HepG2 (cell line): ENCODE measurements at regions not wholly inside any gene's neighbourhood (a gene's known extent, or its start where the extent isn't known, plus 50 kb on each side); places are given as distances from the start of the nearest gene placed in this dataset.

Experiments used
- ATAC-seq: fragments of 200-7000 bp; cut with Tn5 transposase; 3 replicates; pipeline ENCODE4 v1.9.1; 2020; ENCODE audit warnings: mild to moderate bottlenecking, moderate library complexity
- BruUV-seq: library from RNA; stranded (reverse); fragments of 400-500 nt; replicated peaks from 2 replicates; lab custom pipeline; 2021; lab: Mats Ljungman, UMichigan
- CTCF ChIA-PET: fragments of 300-600 bp; formaldehyde crosslinking; extraction: SDS; loops from one replicate; lab custom pipeline; 2021; ENCODE audit warnings: low total read pairs, inconsistent platforms, low intra/inter-chr PET ratio; lab: Yijun Ruan, JAX
- POLR2A ChIA-PET: fragments of 350-600 bp; sonication (Branson Sonifier 250); formaldehyde crosslinking; loops from one replicate; lab custom pipeline; 2020; ENCODE audit warnings: antibody characterized with exemption, inconsistent platforms; lab: Yijun Ruan, JAX
- DNase-seq: peaks from one replicate; pipeline ENCODE4 v3.0.0-alpha.2; 2015; ENCODE audit warnings: low spot score
- FAIRE-seq: peaks from 3 replicates; lab custom pipeline; 2011; peaks lifted over from hg19 to GRCh38; lab: Jason Lieb, UNC
- H2AFZ ChIP-seq: one replicate; pipeline ENCODE4 v1.6.1; 2011; ENCODE audit warnings: low read length, inconsistent platforms
- H3K27ac ChIP-seq: fragments of 300-600 bp; 3 replicates; pipeline ENCODE4 v1.8.0; 2011; ENCODE audit warnings: mixed run types, mild to moderate bottlenecking, mixed read lengths, low read length, inconsistent platforms; ENCODE audit not compliant: insufficient read depth; ENCODE audit errors: extremely low read length
- H3K27me3 ChIP-seq, 2 experiments: fragments of 200-600 bp in 1 of 2; 2 replicates in 1 of 2; 3 replicates in 1 of 2; pipeline versions ENCODE4 v1.6.0 to v1.8.0; 2011; ENCODE audit warnings: low read length in 2 of 2, mild to moderate bottlenecking in 2 of 2, moderate library complexity in 2 of 2, inconsistent platforms in 1 of 2; ENCODE audit not compliant: insufficient read depth in 2 of 2, control insufficient read depth in 1 of 2
- H3K36me3 ChIP-seq, 2 experiments: fragments of 200-600 bp in 1 of 2; replicated peaks in 1 of 2; 2 replicates in 1 of 2; 3 replicates in 1 of 2; pipeline versions ENCODE4 v1.5.1 to v1.8.0; 2011; ENCODE audit warnings: low read length in 2 of 2, inconsistent platforms in 1 of 2; ENCODE audit not compliant: insufficient read depth in 2 of 2, control insufficient read depth in 1 of 2
- H3K4me1 ChIP-seq: 2 replicates; pipeline ENCODE4 v1.5.1; 2012; ENCODE audit warnings: low read length, inconsistent platforms; ENCODE audit not compliant: insufficient read depth
- H3K4me2 ChIP-seq: 2 replicates; pipeline ENCODE4 v1.6.0; 2011; ENCODE audit warnings: low read depth, low read length, inconsistent platforms
- H3K4me3 ChIP-seq, 3 experiments: fragments of 200-600 bp in 1 of 3; sonication (generic), shearing (Covaris generic) in 1 of 3; replicated peaks in 1 of 3; 2 replicates each; pipeline ENCODE4 v1.5.1; 2011 to 2016; ENCODE audit warnings: low read length in 3 of 3, inconsistent platforms in 2 of 3, low read depth in 2 of 3, mild to moderate bottlenecking in 2 of 3, control low read depth in 1 of 3, mixed read lengths in 1 of 3; ENCODE audit not compliant: insufficient read depth in 1 of 3
- H3K79me2 ChIP-seq: one replicate; pipeline ENCODE4 v1.6.1; 2011; ENCODE audit warnings: low read length, inconsistent platforms; ENCODE audit not compliant: insufficient read depth
- H3K9ac ChIP-seq: 2 replicates; pipeline ENCODE4 v1.6.0; 2011; ENCODE audit warnings: mild to moderate bottlenecking, low read depth, low read length, inconsistent platforms; ENCODE audit not compliant: insufficient read depth
- H3K9me3 ChIP-seq: 2 replicates; pipeline ENCODE4 v1.5.1; 2012; ENCODE audit warnings: mild to moderate bottlenecking, low read length
- H4K20me1 ChIP-seq: 2 replicates; pipeline ENCODE4 v1.6.0; 2011; ENCODE audit warnings: inconsistent platforms, mild to moderate bottlenecking, low read length, moderate library complexity; ENCODE audit not compliant: insufficient read depth
- MTA3 ChIP-seq: sonication (generic); formaldehyde crosslinking; IDR thresholded peaks from 2 replicates; pipeline ENCODE4 v1.4.0; 2020; ENCODE audit warnings: missing genetic modification reagents
- REL ChIP-seq: sonication (generic); formaldehyde crosslinking; conservative IDR thresholded peaks from 2 replicates; pipeline ENCODE4 v1.8.0; 2022; ENCODE audit warnings: mild to moderate bottlenecking, missing genetic modification reagents, moderate library complexity
- WGBS: methylation state at CpG from one replicate; pipeline ENCODE4 v1.1.6; 2017; ENCODE audit warnings: low lambda C conversion rate; 5-methylcytosine and 5-hydroxymethylcytosine counted together
- in situ Hi-C: cut with HindIII; loops from 2 replicates; pipeline ENCODE4 v1.10.0; 2017; ENCODE audit warnings: low pct_unique_long_range_greater_than_20kb; ENCODE audit not compliant: extremely low pct_ligation_motif_present
- intact Hi-C: fragments of 100-400 bp; cut with micrococcal nuclease; formaldehyde crosslinking; loops from one replicate; pipeline ENCODE4 v1.10.0; 2022; ENCODE audit not compliant: unreplicated experiment
- TF ChIP-seq, protein P1 (sequence below): sonication (generic); formaldehyde crosslinking; IDR thresholded peaks from 2 replicates; pipeline ENCODE4 v1.5.1; 2020; ENCODE audit warnings: mild to moderate bottlenecking, missing genetic modification reagents, borderline replicate concordance

DNA sequence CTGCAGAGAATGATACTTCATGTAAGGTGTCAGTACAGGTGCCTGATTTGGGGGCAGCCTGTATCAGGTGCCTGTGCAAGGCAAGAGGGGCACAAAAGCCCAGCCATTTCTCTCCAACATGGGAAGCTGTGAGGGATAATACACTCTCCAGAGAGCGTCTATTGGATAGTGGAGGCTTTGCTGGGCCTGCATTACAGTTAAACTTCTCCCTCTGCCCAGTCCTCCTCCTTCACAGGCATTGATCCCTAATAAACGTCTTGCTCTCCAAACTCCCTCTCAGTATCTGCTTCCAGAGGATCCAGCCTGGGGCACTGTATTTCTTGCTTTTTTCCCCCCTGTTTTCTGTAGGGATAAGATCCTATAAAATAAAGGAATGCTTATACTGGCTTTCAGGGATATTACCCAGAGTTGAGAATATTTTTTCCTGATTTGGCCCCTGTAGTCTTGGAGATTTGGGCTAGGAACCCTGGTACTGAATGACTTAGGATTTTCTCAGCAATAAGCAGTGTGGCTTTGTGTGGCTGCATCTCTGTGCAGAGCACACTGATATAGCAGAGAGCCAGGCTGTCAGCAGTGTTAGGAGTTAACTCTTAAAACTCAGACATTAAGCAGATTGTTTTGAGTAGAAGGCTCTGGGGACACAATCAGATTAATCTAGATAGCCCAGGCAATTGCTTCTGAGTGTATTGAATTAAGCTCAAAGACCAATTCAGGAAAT, 330.6 kb downstream of the CYRIA start:
- intact Hi-C loops (no loop called here), in situ Hi-C loops (no loop called here)
- CTCF ChIA-PET = no interaction called here
- Histone ChIP-seq H3K9ac (no peak overlapping the region), H3K36me3 (no peaks in the 10 kb centered on the region), H3K4me3 (no peak overlapping the region), H3K27me3 (no peaks in the 10 kb centered on the region; a peak in 1 of 5 replicates), H3K27ac (no peak overlapping the region), H2AFZ (no peak overlapping the region), H3K9me3 (peaks cover 10% of the 10 kb centered on the region; the same call in 1 of the 2 replicates), H3K79me2 (no peaks in the 10 kb centered on the region), H4K20me1 (no peaks in the 10 kb centered on the region), H3K4me1 (peaks cover 10% of the 10 kb centered on the region), H3K4me2 (no peak overlapping the region)
- POLR2A ChIA-PET = no interaction called here
- no peak for DNase-seq
- FAIRE-seq = no peak
- ATAC-seq = no peak
- 14% methylated on average over 2 of the region's 2 CpGs for WGBS
- no TSS peak for BruUV-seq
- TF ChIP-seq MTA3 (CRISPR knock-in tag) = no peak
- TF ChIP-seq, protein P1, sequence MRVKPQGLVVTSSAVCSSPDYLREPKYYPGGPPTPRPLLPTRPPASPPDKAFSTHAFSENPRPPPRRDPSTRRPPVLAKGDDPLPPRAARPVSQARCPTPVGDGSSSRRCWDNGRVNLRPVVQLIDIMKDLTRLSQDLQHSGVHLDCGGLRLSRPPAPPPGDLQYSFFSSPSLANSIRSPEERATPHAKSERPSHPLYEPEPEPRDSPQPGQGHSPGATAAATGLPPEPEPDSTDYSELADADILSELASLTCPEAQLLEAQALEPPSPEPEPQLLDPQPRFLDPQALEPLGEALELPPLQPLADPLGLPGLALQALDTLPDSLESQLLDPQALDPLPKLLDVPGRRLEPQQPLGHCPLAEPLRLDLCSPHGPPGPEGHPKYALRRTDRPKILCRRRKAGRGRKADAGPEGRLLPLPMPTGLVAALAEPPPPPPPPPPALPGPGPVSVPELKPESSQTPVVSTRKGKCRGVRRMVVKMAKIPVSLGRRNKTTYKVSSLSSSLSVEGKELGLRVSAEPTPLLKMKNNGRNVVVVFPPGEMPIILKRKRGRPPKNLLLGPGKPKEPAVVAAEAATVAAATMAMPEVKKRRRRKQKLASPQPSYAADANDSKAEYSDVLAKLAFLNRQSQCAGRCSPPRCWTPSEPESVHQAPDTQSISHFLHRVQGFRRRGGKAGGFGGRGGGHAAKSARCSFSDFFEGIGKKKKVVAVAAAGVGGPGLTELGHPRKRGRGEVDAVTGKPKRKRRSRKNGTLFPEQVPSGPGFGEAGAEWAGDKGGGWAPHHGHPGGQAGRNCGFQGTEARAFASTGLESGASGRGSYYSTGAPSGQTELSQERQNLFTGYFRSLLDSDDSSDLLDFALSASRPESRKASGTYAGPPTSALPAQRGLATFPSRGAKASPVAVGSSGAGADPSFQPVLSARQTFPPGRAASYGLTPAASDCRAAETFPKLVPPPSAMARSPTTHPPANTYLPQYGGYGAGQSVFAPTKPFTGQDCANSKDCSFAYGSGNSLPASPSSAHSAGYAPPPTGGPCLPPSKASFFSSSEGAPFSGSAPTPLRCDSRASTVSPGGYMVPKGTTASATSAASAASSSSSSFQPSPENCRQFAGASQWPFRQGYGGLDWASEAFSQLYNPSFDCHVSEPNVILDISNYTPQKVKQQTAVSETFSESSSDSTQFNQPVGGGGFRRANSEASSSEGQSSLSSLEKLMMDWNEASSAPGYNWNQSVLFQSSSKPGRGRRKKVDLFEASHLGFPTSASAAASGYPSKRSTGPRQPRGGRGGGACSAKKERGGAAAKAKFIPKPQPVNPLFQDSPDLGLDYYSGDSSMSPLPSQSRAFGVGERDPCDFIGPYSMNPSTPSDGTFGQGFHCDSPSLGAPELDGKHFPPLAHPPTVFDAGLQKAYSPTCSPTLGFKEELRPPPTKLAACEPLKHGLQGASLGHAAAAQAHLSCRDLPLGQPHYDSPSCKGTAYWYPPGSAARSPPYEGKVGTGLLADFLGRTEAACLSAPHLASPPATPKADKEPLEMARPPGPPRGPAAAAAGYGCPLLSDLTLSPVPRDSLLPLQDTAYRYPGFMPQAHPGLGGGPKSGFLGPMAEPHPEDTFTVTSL (CRISPR knock-in tag) = no peak
- TF ChIP-seq REL = no peak
- TF ChIP-seq, all 625 proteins: peak for 0
